ENCODE measurements at regions not wholly inside any gene's neighbourhood (a gene's known extent, or its start where the extent isn't known, plus 50 kb on each side); places are given as distances from the start of the nearest gene placed in this dataset.
"Not testable (repeated sequence)": the region's sequence is repeated elsewhere in the genome, so short reads cannot be mapped to it uniquely, and the experiment has no call there.

DNA sequence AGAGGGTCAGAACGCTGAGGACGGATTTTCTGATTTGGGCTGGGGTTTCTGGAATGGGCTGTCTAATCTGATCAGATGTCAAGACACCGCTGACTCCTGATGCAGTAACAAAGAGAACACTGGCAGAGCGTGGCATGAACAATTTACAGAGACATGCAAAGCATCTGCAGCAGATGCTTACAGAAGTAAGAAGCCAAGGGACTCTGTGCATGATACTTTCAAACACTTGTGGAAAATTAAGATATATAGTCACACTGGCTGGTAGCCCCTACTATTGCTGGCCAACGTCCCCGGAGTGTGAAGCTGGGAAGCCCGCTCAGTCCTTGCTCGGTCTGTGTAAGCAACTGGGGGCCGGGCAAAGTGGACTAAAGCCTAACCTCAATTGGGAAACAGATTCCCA lies 903.7 kb downstream of the BRD1 start:
- no peak for DNase-seq (ENCODE audit: low read depth, low spot score)

DNA sequence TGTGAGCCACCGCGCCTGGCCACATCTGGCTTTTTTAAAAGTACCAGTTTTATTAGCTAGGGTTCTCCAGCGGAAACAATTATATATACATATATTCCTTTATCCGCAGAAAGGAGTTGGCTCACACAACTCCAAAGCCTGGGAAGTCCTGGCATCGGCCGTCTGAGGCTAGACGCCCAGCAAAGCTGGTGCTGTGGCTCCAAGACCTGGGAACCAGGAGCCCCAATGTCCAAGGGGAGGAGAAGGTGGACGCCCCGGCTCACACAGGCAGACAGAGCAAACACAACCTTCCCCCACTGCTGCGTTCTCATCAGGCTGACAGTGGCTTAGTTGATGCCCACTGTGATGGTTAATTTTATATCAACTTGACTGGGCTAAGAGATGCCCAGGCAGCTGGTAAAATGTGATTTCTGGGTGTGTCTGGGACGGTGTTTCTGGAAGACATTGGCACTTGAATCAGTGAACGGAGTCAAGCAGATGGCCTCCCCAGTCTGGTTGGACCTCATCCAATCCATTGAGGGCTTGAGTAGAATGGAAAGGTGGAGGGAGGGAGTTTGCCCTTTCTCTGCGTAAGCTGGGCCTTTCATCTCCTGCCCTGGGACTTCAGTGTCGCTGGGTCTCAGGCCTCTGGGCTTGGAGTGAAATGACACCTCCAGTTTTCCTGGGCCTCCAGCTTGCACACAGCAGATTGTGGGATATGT lies 904.4 kb downstream of the BRD1 start:
- DNase-seq (ENCODE audit: low read depth, low spot score) = no peak

DNA sequence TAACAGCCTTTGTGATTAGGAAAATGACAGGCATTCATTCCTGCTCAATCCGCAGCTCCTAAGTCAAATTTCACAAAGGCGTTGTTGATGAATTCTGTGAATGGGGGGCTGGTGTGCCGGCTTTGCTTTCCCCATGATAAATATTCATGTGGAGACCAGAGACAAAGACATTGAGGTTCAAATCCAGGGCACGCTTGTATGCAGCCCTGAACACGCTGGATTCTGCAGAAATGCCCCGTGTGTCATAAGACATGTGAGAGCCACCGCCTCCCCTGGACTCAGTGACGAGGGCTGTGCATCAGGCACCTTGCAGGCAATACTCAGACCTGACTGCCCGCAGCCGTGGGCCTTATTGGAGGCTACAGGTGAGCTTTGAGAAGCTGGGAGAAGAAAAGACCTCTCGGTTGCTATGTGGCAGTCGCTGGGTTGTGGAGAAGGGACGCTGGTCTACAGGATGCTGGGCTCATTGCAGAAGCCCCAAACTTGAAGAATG lies 906.2 kb downstream of the BRD1 start:
- DNase-seq (ENCODE audit: low read depth, low spot score) = no peak

DNA sequence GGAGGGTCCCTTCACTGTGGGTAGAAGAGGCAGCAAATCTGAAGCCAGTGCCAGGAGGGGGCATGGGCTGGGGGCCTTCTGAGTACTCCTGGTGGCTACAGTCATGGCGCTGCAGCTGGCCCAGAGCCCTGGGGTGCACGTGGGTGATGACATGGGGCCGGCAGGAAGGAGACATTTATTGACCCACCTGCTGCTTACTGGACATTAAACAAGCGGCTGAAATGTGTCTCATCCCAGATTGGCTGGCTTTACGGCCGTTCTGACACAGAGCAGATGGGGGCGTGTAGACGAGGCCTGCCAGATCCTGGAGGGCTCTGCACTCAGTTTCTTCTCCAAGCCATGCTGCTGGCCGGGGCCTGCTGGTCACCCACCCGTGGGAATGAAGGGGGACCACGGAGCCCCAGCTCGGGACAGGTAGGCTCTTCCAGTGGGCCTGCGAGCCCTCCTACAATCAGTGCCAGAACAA lies 906.9 kb downstream of the BRD1 start:
- DNase-seq (ENCODE audit: low read depth, low spot score) = no peak

DNA sequence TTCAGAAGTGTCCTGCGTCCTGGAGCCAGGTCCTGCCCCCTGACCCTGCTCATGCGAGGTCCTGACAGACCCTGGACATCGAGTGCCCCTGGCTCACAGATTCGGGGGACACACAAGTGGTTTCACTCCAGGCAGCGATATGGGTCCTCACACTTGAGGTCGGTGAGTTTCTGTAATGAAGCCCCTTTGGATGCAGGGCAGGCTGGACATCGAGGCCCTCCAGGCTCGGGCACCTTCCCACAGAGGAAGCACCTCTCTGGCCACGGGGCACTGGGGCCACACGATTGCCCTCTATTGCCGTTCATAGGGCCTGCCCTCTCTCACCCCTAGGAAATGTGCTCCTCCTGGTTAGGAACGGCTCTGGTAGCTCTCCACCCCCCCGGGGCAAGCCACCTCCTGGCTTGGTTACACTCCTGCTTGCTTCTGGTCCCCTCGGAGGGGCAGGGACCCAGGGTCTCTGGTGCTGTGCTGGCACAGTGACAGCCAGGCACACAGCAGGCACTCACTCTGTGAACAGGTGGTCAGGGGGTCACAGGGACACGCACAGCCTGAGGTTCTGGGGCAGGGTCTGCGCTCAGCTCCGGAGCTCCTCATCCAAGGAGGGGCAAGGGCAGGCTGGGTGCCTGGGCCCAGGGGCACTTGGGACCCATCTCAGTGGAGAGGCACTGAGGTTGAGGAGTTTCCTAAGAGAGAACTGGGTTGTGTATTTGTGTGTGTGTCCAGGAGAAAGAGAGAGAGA lies 907.7 kb downstream of the BRD1 start:
- DNase-seq (ENCODE audit: low read depth, low spot score) = no peak

DNA sequence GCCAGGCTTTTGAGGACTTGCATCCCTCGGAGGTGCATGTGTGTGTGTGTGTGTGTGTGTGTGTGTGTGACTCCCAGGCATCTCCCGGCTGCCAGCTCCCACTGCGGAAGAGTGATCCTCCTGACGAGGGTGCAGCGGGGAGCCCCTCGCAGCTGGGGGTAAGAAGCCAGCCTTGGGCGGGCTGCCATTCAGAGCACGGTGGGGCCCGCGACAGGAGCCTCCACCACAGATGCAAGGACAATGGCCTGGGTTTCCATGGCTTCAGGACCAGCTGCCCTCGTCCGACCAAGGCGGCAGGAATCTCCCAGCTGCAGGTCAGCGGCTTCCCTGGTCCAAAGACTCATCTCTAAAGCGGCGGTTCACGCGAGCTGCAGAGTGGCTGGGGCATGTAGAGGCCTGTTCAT lies 908.5 kb downstream of the BRD1 start:
- DNase-seq (ENCODE audit: low read depth, low spot score) = no peak

DNA sequence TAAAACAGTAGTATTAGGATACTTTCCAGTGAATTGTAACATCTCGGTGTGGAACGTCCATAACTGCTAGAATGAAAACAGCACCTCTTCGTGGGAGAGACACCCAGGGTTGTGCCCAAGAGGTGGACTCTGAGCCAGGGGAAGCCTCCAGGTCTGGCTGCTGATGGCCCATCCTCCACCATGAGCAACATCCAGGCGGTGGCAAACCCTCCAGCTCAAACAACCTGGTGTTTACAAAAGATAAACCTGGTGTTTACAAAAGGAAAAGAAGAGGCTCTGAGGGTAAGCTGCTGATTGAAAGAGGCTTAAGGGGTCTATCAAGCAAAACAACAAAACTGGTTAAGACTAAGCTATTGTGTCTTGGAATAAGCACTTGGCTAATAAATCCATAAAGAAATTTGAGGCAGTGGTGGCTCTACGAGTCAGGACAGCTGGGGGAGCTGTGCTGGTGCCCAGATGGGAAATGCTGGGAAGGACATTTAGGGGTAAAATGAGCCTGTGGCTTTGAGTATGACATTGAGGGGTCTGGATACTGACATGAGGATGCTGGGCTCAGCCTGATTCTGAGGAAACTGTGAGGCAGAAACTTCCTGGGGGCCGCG lies 909.0 kb downstream of the BRD1 start:
- DNase-seq (ENCODE audit: low read depth, low spot score) = no peak

DNA sequence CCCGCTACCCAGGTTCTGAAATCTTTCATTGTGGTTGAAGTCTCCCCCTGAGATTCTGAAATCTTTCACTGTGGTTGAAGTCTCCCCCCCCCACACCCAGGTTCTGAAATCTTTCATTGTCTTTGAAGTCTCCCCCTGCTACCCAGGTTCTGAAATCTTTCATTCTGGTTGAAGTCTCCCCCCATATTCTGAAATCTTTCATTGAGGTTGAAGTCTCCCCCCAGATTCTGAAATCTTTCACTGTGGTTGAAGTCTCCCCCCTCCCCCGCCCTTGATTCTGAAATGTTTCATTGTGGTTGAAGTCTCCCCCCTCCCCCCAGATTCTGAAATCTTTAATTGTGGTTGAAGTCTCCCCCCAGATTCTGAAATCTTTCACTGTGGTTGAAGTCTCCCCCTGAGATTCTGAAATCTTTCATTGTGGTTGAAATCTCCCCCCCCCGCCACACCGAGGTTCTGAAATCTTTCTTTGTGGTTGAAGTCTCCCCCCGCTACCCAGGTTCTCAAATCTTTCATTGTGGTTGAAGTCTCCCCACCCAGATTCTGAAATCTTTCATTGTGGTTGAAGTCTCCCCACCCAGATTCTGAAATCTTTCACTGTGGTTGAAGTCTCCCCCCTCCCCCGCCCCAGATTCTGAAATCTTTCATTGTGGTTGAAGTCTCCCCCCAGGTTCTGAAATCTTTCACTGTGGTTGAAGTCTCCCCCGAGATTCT lies 915.2 kb downstream of the BRD1 start:
- not testable (repeated sequence) for DNase-seq (ENCODE audit: low read depth, low spot score)

DNA sequence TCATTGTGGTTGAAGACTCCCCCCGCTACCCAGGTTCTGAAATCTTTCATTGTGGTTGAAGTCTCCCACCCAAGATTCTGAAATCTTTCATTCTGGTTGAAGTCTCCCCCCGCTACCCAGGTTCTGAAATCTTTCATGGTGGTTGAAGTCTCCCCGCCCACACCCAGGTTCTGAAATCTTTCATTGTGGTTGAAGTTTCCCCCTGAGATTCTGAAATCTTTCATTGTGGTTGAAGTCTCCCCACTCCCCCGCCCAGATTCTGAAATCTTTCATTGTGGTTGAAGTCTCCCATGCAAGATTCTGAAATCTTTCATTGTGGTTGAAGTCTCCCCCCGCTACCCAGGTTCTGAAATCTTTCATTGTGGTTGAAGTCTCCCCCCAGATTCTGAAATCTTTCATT lies 916.0 kb downstream of the BRD1 start:
- not testable (repeated sequence) for DNase-seq (ENCODE audit: low read depth, low spot score)

DNA sequence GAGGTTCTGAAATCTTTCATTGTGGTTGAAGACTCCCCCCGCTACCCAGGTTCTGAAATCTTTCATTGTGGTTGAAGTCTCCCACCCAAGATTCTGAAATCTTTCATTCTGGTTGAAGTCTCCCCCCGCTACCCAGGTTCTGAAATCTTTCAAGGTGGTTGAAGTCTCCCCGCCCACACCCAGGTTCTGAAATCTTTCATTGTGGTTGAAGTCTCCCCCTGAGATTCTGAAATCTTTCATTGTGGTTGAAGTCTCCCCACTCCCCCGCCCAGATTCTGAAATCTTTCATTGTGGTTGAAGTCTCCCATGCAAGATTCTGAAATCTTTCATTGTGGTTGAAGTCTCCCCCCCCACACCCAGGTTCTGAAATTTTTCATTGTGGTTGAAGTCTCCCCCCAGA lies 916.6 kb downstream of the BRD1 start:
- not testable (repeated sequence) for DNase-seq (ENCODE audit: low read depth, low spot score)

DNA sequence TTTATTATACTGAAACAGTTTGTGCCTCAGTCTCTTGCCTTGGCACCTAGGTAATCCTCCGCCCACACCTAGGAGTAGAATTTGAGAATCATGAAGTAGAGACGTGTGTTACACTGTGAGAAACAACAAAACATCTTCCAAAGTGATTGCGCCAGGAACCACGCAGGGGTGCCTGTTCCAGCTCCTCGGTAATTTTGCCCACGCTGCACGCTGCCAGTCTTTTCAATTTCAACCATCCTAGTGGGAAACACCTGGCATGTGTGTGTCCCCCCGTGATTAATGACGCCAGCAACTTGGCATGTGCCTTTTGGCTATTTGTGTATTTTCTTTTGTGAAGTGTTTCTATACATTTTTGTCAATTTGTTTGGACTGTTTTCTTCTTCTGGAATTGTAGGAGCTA lies 919.1 kb downstream of the BRD1 start:
- no peak for DNase-seq (ENCODE audit: low read depth, low spot score)

DNA sequence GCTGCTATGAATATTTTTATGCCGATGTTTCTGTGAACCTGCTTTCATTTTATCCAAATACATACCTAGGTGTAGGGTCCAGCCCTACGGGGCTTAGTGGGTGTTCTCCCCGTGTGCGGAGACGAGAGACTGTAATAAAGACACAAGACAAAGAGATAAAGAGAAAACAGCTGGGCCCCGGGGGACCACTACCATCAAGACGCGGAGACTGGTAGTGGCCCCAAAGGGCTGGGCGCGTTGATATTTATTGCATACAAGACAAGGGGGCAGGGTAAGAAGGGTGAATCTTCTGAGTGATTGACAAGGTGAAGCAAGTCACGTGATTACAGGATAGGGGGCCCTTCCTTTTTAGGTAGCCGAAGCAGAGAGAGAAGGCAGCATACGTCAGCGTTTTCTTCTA lies 920.1 kb downstream of the BRD1 start:
- DNase-seq (ENCODE audit: low read depth, low spot score) = no peak

DNA sequence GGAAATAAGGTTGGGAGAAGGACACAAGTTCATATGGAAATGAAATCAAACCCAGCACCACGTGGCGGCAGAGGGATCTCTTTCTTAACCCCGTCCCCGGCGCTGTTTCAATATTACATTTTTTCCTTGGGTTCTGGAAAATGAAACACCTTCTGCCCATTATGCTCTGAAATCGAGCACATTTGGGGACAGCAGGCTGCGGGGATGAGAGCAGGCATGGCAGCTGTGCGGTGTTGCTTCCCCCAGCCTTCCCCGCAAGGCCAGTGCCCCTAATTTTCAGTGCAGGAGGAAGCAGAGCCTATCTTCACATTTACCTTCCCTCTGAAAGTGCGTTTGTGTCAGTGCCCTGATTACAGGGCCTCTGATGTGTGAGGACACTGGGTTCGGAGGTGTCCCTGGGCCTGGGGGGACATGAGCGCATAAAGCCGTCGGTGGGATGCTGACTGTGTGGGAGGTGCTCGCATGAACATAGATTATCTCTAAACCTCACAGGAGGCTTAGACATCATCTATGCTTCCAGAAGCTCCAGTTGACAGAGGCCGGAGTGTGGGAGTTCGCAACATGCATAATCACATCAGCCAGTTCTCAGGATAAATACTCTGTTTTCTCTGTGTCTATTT lies 921.3 kb downstream of the BRD1 start:
- DNase-seq (ENCODE audit: low read depth, low spot score) = no peak

DNA sequence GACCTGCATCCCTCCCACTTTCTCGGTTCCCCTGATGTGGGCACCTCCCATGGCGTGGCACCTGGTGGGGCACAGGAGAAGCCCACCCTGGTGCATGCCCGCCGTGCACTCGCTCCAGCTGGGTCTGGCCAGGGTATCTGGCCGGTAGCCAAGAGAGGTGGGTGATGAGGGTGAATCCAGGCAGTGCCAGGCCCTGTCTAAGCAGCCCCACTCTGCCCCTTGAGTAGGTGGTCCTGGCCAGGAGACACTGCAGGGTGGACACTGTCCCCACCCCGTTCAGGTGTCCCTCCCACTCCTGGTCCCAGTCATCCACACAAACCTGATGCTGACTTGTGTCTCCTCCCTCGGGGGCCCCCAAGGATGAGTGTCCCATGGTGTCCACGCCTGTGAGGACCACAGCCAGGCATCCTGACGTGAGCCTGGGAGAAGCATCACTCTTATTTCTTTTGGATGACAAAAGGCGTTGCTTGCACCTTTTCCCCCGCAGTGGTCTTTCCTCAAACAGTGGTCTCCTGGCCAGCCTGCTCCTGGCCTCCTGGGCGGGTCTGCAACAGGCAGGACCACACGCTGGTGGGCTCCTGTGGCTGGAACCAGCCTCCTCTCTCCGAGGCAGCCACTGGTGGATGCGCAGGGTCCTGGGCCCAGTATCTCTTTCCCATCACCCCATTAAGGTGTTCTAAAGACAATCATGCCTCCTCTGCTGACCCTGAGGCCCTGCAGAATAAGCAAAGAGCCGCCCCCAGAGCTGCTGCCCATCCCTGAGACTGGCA lies 922.3 kb downstream of the BRD1 start:
- no peak for DNase-seq (ENCODE audit: low read depth, low spot score)

DNA sequence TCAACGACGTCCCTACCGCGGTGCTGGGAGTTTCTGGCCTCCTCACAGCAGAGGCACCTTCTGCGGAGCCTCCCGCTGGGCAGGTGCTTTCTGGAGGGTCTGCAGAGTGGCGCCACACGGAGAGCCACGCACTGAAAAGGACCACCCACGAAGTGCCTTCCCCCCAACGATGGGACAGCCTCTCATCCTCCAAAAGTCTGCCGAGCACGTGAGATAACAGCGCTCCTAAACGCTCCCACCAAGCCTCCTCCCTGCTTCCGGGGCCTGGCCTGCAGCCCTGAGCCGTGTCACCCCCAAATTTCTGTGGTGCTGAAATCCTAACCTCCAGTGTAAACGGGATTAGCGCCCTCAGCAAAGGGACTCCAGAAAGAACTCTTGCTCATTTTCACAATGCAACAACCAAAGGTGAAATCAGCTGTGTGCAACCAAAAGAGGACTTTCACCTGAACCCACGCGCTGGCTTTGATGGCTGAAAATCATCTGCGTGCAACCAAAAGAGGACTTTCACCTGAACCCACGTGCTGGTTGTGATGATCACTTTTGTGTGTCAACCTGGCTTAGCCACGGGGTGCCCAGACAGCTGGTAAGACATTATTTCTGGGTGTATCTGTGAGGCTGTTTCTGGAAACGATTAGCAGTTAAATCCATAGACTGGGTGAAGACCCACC lies 924.6 kb downstream of the BRD1 start:
- no peak for DNase-seq (ENCODE audit: low read depth, low spot score)

DNA sequence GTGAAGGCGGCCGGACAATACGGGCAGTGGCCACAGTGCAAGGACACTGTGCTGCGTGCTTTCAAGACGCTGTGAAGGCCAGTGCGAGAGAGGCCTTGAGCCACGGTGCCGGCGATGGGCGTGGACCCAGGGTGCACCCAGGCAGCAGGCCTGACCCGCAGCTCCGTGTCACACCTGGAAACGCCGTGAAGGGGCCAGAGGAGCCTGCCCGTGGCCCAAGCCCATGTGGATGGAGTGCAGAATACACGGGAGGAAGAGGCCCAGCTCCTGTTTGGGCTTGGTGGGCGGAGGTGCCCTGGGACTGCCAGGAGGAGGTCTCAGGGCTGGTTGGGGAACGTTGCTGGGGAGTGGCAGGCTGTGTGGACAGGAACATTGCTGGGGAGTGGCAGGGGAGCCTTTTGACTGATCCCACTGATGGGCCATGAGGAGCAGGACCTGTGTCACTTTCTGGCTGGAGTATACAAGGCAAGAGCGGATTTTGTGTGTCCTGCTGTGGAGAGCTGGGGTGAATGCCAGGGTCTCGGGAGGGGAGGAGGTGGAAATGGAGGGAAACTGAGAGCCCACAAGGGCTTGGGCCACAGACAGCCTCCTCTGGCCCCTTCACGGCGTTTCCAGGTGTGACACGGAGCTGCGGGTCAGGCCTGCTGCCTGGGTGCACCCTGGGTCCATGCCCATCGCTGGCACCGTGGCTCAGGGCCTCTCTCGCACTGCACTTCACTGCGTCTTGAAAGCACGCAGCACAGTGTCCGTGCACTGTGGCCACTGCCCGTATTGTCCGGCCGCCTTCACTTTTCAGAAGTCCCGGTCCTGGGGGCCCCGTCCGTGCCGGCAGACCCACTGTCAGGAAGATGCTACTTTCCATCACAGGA lies 925.4 kb downstream of the BRD1 start:
- DNase-seq (ENCODE audit: low read depth, low spot score) = no peak

DNA sequence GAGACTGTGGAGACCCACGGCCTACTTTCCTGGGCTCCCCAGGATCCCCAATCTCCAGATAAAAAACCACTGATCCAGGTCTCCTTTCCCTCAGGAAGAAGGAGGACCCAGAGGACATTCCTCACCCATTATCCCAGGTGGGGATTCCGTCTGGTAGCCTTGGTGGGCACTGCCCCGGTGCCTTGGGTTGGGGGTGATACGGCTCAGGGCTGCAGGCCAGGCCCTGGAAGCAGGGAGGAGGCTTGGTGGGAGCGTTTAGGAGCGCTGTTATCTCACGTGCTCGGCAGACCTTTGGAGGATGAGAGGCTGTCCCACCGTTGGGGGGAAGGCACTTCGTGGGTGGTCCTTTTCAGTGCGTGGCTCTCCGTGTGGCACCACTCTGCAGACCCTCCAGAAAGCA lies 926.3 kb downstream of the BRD1 start:
- DNase-seq (ENCODE audit: low read depth, low spot score) = no peak

DNA sequence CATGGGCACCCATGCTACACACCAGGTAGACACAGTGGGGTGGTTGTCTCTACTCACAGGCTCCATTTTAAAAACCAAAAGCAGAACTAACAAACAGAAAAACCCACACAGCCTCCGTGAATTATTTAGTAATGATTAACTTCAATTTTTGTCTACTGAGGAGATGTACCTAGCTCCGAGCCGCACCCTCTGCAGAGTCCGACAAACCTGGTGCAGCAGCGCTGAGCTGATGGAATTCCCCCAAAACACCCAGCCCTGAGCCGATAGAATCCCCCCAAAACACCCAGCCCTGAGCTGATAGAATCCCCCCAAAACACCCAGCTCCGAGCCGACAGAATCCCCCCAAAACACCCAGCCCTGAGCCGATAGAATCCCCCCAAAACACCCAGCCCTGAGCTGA lies 927.0 kb downstream of the BRD1 start:
- no peak for DNase-seq (ENCODE audit: low read depth, low spot score)

DNA sequence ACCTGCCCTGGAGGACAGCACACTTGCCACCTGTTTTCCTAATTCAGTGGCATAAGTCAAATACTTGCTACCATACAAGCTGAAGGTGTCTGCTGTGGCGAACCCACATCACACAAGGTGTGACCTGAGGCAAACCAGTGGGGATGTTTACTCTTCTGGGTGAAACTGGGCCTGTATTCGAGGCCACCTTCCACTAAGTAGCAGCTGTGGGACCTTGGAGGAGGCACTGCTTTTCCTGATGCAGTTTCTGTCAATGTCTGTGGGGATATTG lies 927.4 kb downstream of the BRD1 start:
- no peak for DNase-seq (ENCODE audit: low read depth, low spot score)
